Activated naive CD4-positive, alpha-beta T cell treated with Interleukin-2 at 50 U/mL for 16 hours (primary cell): ENCODE measurements at regions not wholly inside any gene's neighbourhood (a gene's known extent, or its start where the extent isn't known, plus 50 kb on each side); places are given as distances from the start of the nearest gene placed in this dataset.

ENCODE experiments used
- DNase-seq: peaks from one replicate; pipeline ENCODE4 v3.0.0-alpha.2; 2020

GRCh38 chr6:14655201-14656061, 537.9 kb downstream of the CD83 start:
- DNase-seq, result no peak

- no peak for DNase-seq
Observed at GRCh38 chr6:14656078-14656521, 538.5 kb downstream of the CD83 start.

GRCh38 chr6:14656649-14657048, 539.1 kb downstream of the CD83 start:
- no peak for DNase-seq

DNA sequence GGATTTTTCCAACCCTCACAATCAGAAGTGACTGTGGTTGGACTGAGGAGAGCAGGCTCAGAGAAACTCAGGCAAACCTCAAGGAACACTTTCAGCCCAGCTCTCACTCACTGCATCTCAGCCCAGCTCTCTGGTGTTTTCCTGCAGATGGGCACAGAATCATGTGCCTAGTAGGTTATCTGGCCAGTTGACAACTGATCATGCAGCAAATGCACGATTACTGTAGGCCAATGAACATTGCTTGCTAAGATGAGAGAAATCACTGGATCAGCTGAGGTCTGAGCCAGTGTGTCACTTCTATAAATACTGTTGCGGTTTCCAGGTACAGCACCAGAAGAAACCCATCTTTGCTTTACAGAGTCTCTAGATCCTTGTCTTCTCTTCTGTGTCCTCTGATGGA, 540.5 kb downstream of the CD83 start:
- DNase-seq, result no peak

DNA sequence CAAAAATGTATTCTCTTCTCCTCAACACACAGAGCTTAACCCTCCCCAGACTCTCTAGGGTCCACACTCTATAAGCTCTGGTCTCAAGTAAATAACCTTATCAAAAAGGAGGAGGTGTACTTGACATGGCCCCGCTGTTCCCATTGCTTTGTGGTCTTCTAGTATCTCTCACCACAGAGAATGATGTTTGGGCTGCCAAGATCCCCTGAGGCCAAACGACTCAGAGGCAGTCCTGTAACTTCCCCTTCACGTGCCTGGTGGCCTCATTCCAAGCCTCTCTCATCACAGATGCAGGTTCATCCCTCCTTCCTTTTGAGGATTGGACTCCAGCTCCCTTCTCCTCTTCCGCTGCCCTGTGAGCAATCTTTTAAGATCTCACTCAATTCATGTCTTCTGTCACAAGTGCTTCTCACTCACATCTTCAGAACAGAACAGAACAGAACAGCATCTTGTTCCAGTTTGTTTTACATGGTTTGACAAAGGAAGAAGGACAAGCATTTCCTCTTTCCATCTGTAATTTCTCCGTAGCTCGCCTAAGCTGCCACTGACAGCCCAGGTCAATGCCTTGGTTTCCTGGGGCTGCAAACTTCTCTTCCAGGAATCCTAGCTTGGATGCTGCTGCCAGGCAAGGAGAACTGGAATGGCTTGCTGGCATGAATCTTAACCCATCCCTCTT, 541.5 kb downstream of the CD83 start:
- no peak for DNase-seq

DNA sequence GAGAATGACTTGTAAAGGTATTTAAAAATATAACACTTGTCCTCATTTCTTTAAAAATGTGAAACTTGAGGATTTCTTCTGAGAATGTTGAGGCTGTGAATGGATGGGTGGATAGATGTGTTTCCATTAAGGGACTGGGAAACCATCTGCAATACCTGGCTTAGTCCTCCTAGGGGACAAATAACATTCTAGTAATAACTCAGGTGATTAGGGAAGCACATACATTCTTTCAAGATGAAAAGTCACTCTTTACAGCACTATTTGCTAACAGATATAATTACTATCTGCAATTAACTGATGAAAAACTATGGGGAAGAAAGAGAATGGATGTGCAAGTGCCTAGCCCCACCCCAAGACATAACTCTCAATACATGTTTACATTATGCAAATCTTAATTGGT, 542.3 kb downstream of the CD83 start:
- DNase-seq, result no peak

GRCh38 chr6:14660806-14661579, 543.4 kb downstream of the CD83 start:
- DNase-seq, result peak; percentile 18

GRCh38 chr6:14661691-14662090, 544.1 kb downstream of the CD83 start:
- no peak for DNase-seq

GRCh38 chr6:14664112-14664601, 546.6 kb downstream of the CD83 start:
- DNase-seq, result no peak

GRCh38 chr6:14664621-14665315, 547.2 kb downstream of the CD83 start:
- DNase-seq, result no peak

GRCh38 chr6:14665827-14666724, 548.5 kb downstream of the CD83 start:
- DNase-seq, result peak; percentile 33

- no peak for DNase-seq
Observed at GRCh38 chr6:14670806-14671205, 553.2 kb downstream of the CD83 start.

DNA sequence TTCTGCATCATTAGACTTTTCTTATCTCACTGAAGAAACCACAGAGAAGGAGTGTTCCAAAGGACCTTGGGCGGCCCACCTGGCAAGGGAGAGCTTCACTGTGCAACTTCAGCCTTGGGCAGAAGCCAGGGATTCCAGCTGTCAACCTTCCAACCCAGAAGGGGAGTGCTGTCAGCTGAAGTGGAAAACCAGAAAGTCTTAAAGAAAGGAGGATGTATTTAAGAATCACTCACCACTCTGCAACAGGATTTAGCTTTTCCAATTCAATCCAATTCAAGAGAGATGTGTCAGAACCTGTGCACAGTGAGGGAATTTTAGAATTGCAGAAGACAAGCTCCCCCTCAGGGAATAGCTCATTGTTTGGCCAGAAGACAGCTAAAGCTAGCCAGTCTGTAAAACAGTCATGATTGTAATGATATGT, 553.7 kb downstream of the CD83 start:
- no peak for DNase-seq

- no peak for DNase-seq
Observed at GRCh38 chr6:14671937-14672336, 554.4 kb downstream of the CD83 start.

- no peak for DNase-seq
Observed at GRCh38 chr6:14673201-14673600, 555.6 kb downstream of the CD83 start.

DNA sequence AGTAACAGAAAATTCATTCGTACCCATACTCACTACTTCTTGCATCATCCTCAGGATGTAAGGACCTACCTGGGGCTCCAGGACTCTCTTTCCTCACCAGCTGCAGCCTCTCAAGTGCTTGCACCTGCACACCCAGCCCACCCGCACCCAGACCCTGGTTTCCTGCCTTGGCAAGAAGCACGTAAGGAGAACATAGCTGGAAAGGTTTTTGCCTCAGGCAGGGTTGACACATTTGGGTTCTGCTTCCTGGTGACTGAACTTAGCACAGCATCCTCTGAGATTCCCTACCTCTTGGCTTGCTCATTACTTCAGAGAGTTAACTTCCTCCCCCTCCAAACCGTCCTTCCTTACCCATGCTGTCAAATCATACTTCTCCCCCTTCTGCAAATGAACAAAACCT, 556.9 kb downstream of the CD83 start:
- no peak for DNase-seq

- no peak for DNase-seq
Observed at GRCh38 chr6:14674867-14675648, 557.5 kb downstream of the CD83 start.

GRCh38 chr6:14676064-14676463, 558.5 kb downstream of the CD83 start:
- no peak for DNase-seq

GRCh38 chr6:14676977-14677781, 559.6 kb downstream of the CD83 start:
- DNase-seq, result no peak
